ENCODE measurements at regions not wholly inside any gene's neighbourhood (a gene's known extent, or its start where the extent isn't known, plus 50 kb on each side); places are given as distances from the start of the nearest gene placed in this dataset.

DNA sequence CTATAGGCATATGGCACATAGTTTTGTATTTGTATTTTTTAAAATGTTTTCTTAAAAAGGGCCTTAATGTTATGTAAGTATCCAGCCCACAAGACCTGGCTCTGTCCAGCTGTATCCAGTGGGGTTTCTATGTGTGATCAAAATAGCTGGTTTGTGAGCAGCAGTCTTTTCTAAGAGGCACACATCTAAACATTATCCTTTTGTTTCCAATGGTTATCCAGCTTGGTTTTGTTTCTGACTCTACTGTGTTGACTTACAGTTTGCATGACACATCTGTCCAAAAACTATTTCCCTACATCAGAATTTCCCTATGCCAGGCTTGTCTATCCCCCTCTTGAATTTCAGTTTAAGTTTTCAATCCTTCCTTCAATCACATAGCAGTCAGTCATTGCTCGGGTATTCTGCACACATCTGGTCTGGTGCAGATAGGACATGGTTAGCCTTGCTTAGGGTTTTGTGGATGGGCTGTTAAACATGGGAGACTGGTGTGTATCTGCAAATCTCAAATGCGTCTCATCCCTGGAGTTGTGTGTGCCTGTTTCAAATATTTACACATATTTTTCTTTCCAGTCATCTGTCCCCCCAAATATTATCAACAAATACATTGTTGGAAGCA is 104.2 kb downstream of the SAMD9 start:
- Histone ChIP-seq H3K4me1 (no peaks in the 10 kb centered on the region), H3K9me3 (no peaks in the 10 kb centered on the region), H3K4me3 (ENCODE audit: low read depth, low read length) (no peak overlapping the region), H3K36me3 (no peaks in the 10 kb centered on the region), H3K27me3 (no peaks in the 10 kb centered on the region)
- TF ChIP-seq, protein P1, sequence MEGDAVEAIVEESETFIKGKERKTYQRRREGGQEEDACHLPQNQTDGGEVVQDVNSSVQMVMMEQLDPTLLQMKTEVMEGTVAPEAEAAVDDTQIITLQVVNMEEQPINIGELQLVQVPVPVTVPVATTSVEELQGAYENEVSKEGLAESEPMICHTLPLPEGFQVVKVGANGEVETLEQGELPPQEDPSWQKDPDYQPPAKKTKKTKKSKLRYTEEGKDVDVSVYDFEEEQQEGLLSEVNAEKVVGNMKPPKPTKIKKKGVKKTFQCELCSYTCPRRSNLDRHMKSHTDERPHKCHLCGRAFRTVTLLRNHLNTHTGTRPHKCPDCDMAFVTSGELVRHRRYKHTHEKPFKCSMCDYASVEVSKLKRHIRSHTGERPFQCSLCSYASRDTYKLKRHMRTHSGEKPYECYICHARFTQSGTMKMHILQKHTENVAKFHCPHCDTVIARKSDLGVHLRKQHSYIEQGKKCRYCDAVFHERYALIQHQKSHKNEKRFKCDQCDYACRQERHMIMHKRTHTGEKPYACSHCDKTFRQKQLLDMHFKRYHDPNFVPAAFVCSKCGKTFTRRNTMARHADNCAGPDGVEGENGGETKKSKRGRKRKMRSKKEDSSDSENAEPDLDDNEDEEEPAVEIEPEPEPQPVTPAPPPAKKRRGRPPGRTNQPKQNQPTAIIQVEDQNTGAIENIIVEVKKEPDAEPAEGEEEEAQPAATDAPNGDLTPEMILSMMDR (IDR thresholded peaks at IDR 0.05; ENCODE audit: low read depth, low read length): no peak
- DNase-seq: no peak

DNA sequence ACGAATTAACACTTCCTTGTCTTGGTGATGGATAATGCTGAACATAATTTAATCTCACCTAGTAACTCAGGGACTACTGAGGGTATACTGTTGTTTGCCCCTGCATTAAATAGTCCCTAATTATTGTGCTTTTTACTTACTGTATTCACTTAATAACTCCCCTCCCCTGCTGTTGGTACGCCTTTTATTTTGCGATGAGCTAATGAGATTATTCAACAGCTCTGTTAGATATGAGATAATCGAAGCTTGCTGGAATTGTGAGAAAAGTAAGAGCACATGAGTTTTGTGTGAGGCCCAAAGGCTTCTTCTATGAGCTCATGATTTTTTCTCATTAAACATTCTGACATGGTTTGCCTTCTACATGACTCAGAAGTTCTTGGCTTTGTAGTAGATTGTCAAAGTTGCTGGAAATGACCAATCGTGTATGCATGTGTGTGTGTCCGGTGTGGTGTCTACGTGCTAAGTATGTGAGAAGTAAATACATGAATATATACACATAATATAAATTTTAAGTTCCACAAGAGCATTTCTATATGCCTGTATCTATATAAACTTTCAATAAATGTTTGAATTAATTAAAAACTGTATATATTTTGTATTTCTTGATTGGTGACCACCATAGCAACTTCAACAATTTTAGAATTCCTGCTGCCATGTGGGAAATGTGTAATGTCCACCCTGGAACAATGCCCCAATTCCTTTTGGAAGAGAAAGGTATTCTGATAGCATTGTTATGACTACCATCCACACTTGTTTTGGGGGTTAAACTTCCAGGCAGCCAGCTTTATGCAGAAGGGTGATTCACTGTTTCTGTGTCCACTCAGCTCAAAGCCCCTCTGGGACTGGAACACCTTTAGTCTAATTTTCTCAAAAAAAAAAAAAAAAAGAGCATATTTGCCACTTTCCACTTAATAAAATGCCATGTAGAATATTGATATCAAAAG is 106.2 kb downstream of the SAMD9 start:
- no peak for DNase-seq

DNA sequence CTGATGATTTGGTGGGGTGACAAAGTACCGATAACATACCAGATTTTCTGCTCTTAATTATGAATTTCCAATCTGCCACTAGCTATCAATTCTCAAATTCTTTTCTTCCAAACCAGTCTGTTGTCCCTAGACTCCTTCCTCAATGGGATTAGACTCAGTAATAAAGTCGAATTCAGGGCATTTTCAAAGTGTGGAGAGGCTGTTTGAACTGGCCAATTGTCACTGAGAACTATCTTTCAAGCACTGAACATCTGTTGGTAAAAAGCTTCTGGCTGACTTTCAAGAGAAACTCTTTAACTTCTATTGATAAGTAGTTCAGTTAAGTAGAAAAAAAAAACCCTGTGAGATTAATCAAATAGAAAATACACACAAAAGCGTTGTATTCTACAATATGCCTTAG is 108.9 kb downstream of the SAMD9 start:
- no peak overlapping the region for H3K4me3 ChIP-seq (ENCODE audit: low read depth, low read length)
- no peaks in the 10 kb centered on the region for H3K36me3 ChIP-seq
- peaks cover 8% of the 10 kb centered on the region; the same call in 1 of the 2 replicates for H3K27me3 ChIP-seq
- TF ChIP-seq, protein P1 (IDR thresholded peaks at IDR 0.05; ENCODE audit: low read depth, low read length): no peak
- no peak for DNase-seq
- H3K9me3 ChIP-seq: no peaks in the 10 kb centered on the region
- no peaks in the 10 kb centered on the region for H3K4me1 ChIP-seq

More for the DNA sequence above, 106.2 kb downstream of the SAMD9 start:
- TF ChIP-seq, protein P1 (IDR thresholded peaks at IDR 0.05; ENCODE audit: low read depth, low read length): no peak
- Histone ChIP-seq H3K4me1 (no peaks in the 10 kb centered on the region), H3K4me3 (ENCODE audit: low read depth, low read length) (no peak overlapping the region), H3K27me3 (no peaks in the 10 kb centered on the region), H3K9me3 (no peaks in the 10 kb centered on the region), H3K36me3 (no peaks in the 10 kb centered on the region)

DNA sequence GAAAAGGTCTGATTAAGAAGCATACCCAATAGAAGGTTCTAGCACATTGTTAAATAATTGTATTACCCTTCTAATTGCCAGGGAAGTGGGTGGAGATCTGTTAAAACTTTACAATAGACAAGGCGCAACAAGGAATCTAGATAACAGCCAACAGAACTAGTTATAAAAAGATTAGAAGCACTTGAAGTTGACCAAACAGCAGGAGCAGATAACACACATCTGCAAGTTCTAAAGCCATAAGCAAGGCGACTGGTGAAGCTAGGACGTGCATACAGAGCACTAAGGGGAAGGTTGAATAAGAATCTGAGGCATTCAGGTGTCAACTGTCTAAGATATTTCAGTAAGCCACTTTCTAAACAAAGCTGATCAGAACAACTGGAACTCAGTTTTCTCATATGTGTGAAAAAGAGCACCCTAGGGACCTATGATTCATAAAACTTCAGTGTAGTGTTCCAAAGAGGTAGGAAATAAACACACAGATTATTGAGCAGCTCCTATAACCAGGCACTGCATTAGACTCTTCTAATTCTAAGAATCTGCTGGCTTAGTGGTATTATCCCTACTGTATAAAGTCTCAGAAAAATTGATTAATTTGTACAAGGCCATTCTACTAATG is 111.2 kb downstream of the SAMD9 start:
- no peaks in the 10 kb centered on the region for H3K36me3 ChIP-seq
- peaks cover 13% of the 10 kb centered on the region; the same call in 1 of the 2 replicates for H3K27me3 ChIP-seq
- H3K4me1 ChIP-seq: no peaks in the 10 kb centered on the region
- TF ChIP-seq, protein P1 (IDR thresholded peaks at IDR 0.05; ENCODE audit: low read depth, low read length): no peak
- DNase-seq: no peak
- no peaks in the 10 kb centered on the region for H3K9me3 ChIP-seq
- no peak overlapping the region for H3K4me3 ChIP-seq (ENCODE audit: low read depth, low read length)

DNA sequence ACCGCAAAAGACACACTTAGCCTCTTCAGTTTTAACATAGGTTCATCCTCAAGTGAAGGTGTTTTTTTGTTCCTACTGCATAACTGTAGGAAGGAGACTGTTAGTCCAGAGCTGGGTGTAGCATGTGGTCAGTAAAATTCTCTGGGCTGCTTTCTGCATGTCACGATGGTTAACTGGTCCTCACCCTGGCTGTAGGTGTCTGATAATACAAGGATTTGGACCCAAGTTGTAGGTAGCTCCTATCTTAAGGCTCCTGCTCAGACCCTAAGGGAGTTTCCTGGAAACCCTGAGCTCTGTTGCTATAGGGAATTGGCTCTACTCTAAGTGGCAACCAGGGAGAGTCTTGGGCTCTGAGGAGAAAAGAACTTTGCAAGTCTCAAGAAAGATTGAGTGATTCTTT is 112.9 kb downstream of the SAMD9 start:
- DNase-seq: no peak
- no peak overlapping the region for H3K4me3 ChIP-seq (ENCODE audit: low read depth, low read length)
- H3K36me3 ChIP-seq: no peaks in the 10 kb centered on the region
- no peaks in the 10 kb centered on the region for H3K9me3 ChIP-seq
- TF ChIP-seq, protein P1 (IDR thresholded peaks at IDR 0.05; ENCODE audit: low read depth, low read length): no peak
- H3K27me3 ChIP-seq: peaks cover 16% of the 10 kb centered on the region; the same call in 1 of the 2 replicates
- no peaks in the 10 kb centered on the region for H3K4me1 ChIP-seq

Data from BE2C (cell line).